ENCODE measurements at regions not wholly inside any gene's neighbourhood (a gene's known extent, or its start where the extent isn't known, plus 50 kb on each side); places are given as distances from the start of the nearest gene placed in this dataset.
"Not testable (repeated sequence)": the region's sequence is repeated elsewhere in the genome, so short reads cannot be mapped to it uniquely, and the experiment has no call there.

- no peak for DNase-seq (ENCODE audit: low read depth in 2 of 2)
Measured at GRCh38 chr17:34075076-34075475, 180.0 kb upstream of the CCL2 start.

GRCh38 chr17:34076743-34077631 is 178.1 kb upstream of the CCL2 start:
- DNase-seq (ENCODE audit: low read depth in 2 of 2), result no peak

GRCh38 chr17:34081269-34081668 is 173.8 kb upstream of the CCL2 start:
- DNase-seq (ENCODE audit: low read depth in 2 of 2), result no peak

GRCh38 chr17:34082404-34082803 is 172.7 kb upstream of the CCL2 start:
- DNase-seq (ENCODE audit: low read depth in 2 of 2), result no peak

GRCh38 chr17:34089042-34089441 is 166.0 kb upstream of the CCL2 start:
- not testable (repeated sequence) for DNase-seq (ENCODE audit: low read depth in 2 of 2)

GRCh38 chr17:34090593-34090992 is 164.5 kb upstream of the CCL2 start:
- no peak for DNase-seq (ENCODE audit: low read depth in 2 of 2)

- no peak for DNase-seq (ENCODE audit: low read depth in 2 of 2)
Measured at GRCh38 chr17:34091975-34092374, 163.1 kb upstream of the CCL2 start.

- DNase-seq (ENCODE audit: low read depth in 2 of 2), result no peak
Measured at GRCh38 chr17:34095106-34095505, 160.0 kb upstream of the CCL2 start.

- no peak for DNase-seq (ENCODE audit: low read depth in 2 of 2)
Measured at GRCh38 chr17:34098699-34099098, 156.4 kb upstream of the CCL2 start.

- no peak for DNase-seq (ENCODE audit: low read depth in 2 of 2)
Measured at GRCh38 chr17:34099859-34100515, 155.1 kb upstream of the CCL2 start.

GRCh38 chr17:34107019-34107418 is 148.1 kb upstream of the CCL2 start:
- no peak for DNase-seq (ENCODE audit: low read depth in 2 of 2)

- no peak for DNase-seq (ENCODE audit: low read depth in 2 of 2)
Measured at GRCh38 chr17:34110315-34110714, 144.8 kb upstream of the CCL2 start.

- DNase-seq (ENCODE audit: low read depth in 2 of 2), result no peak
Measured at GRCh38 chr17:34113089-34113488, 142.0 kb upstream of the CCL2 start.

GRCh38 chr17:34114174-34114573 is 140.9 kb upstream of the CCL2 start:
- no peak for DNase-seq (ENCODE audit: low read depth in 2 of 2)

- DNase-seq (ENCODE audit: low read depth in 2 of 2), result no peak
Measured at GRCh38 chr17:34116306-34116705, 138.8 kb upstream of the CCL2 start.

GRCh38 chr17:34117332-34117731 is 137.8 kb upstream of the CCL2 start:
- DNase-seq (ENCODE audit: low read depth in 2 of 2), result no peak

GRCh38 chr17:34117811-34118210 is 137.3 kb upstream of the CCL2 start:
- DNase-seq (ENCODE audit: low read depth in 2 of 2), result no peak

- no peak for DNase-seq (ENCODE audit: low read depth in 2 of 2)
Measured at GRCh38 chr17:34118564-34118963, 136.5 kb upstream of the CCL2 start.

- DNase-seq (ENCODE audit: low read depth in 2 of 2), result no peak
Measured at GRCh38 chr17:34121311-34121710, 133.8 kb upstream of the CCL2 start.

- no peak for DNase-seq (ENCODE audit: low read depth in 2 of 2)
Measured at GRCh38 chr17:34122515-34122914, 132.6 kb upstream of the CCL2 start.

- DNase-seq (ENCODE audit: low read depth in 2 of 2), result no peak
Measured at GRCh38 chr17:34125010-34125409, 130.1 kb upstream of the CCL2 start.

- DNase-seq (ENCODE audit: low read depth in 2 of 2), result no peak
Measured at GRCh38 chr17:34125921-34126320, 129.2 kb upstream of the CCL2 start.

GRCh38 chr17:34126496-34126895 is 128.6 kb upstream of the CCL2 start:
- no peak for DNase-seq (ENCODE audit: low read depth in 2 of 2)

Data from stimulated activated CD8-positive, alpha-beta memory T cell treated with anti-CD3 and anti-CD28 coated beads, Interleukin-15, amount 100 ng/mL, for 48 hours (primary cell).